Esophagus muscularis mucosa (tissue), 3 donors: ENCODE measurements at regions not wholly inside any gene's neighbourhood (a gene's known extent, or its start where the extent isn't known, plus 50 kb on each side); places are given as distances from the start of the nearest gene placed in this dataset.

Experiments used
- CTCF ChIP-seq, 3 experiments: fragments of 200-600 bp in 2 of 3; fragments of 450-650 bp in 1 of 3; sonication (generic) in 2 of 3; IDR thresholded peaks; one replicate each; pipeline ENCODE4 v1.5.1; 2017 to 2019; ENCODE audit warnings: antibody characterized with exemption in 3 of 3, mild to moderate bottlenecking in 2 of 3, moderate library complexity in 1 of 3
- POLR2A ChIP-seq: fragments of 450-650 bp; IDR thresholded peaks from one replicate; pipeline ENCODE4 v1.6.1; 2017; ENCODE audit warnings: antibody characterized with exemption, moderate library complexity, mild to moderate bottlenecking, low read depth
- POLR2AphosphoS5 ChIP-seq, 2 donors: sonication (generic); formaldehyde crosslinking; IDR thresholded peaks; one replicate each; pipeline ENCODE4 v1.6.1; 2017; ENCODE audit warnings: antibody characterized with exemption in 2 of 2

GRCh38 chr6:2464641-2465040 is 219.2 kb upstream of the GMDS start:
- TF ChIP-seq POLR2A (no peak), POLR2AphosphoS5 (IDR thresholded peaks at IDR 0.05) (no peak), CTCF (IDR thresholded peaks at IDR 0.05) (no peak)
